GM21423 (cell line): ENCODE measurements at regions not wholly inside any gene's neighbourhood (a gene's known extent, or its start where the extent isn't known, plus 50 kb on each side); places are given as distances from the start of the nearest gene placed in this dataset.

ENCODE experiments used
- ATAC-seq: cut with Tn5 transposase; IDR thresholded peaks from one replicate; pipeline ENCODE4 v1.9.1; 2021; ENCODE audit warnings: mild to moderate bottlenecking, moderate library complexity; ENCODE audit not compliant: unreplicated experiment

DNA sequence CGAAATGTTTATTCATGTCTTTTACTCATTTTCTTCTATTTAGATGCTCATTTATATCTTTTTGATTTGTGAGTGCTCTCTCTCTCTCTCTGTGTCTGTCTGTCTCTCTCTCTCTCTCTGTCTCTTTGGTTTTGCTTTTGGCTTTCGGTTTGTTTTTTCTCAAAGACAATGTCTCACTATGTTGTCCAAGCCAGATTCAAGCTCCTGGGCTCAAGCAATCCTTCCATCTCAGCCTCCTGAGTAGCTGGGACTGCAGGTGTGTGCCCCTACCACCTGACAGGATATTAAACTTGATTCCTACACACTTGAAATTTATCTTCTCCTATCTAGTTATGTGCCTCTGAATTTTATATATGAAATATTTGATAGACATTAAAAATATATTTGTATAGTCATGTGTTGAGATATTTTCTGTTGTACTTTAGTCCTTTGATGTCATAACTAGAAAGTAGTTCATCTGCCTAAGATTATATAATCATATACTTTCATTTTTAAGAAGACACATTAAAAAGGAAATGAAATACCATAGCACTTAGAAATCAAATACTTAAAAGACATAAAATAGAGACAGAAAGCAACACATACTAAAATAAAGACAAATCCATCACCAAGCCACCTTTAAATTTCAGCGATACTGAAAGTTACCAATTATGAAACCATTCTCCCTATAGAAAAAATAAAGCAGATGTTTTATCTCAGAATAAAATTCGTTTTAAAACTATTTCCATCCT lies 68.1 kb upstream of the SFMBT2 start:
- ATAC-seq: no peak

- ATAC-seq: no peak
Measured at GRCh38 chr10:7477538-7478334, 66.9 kb upstream of the SFMBT2 start.

GRCh38 chr10:7475939-7476338 lies 65.1 kb upstream of the SFMBT2 start:
- no peak for ATAC-seq

GRCh38 chr10:7475046-7475911 lies 64.4 kb upstream of the SFMBT2 start:
- no peak for ATAC-seq

- no peak for ATAC-seq
Measured at GRCh38 chr10:7474388-7474787, 63.6 kb upstream of the SFMBT2 start.

GRCh38 chr10:7473474-7473873 lies 62.6 kb upstream of the SFMBT2 start:
- ATAC-seq: no peak

- peak; percentile 84 for ATAC-seq
Measured at GRCh38 chr10:7471720-7472367, 61.0 kb upstream of the SFMBT2 start.

GRCh38 chr10:7470371-7470770 lies 59.5 kb upstream of the SFMBT2 start:
- ATAC-seq: no peak

DNA sequence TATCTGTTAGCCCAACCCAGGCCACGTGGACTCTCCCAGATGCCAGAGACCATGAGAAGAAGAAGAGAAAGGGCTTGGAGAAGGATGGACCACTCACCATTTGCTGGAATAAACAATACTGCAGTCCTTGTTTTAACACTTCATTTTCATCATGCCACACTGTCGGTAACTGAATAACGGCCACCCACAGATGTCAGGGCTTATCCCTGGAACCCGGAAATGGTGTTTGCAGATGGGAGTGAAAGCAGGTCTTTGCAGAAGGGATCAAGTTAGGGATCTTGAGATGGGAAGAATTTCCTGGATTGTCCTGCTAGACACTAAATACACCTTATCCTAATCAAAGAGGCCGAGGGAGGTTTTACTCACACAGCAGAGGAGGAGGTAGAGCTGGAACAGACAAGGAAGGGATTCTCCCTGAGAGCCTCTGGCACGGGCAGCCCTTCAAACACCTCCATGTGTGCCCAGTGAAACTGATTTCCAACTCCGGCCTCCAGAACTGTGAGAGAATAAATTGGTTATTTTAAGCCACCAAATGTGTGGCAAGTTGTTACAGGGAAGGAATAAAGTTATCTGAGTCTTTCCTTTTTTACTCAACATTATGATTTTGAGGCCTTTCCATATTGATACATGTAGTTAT lies 56.3 kb upstream of the SFMBT2 start:
- ATAC-seq: no peak

- ATAC-seq: no peak
Measured at GRCh38 chr10:7464691-7465090, 53.9 kb upstream of the SFMBT2 start.
